Pons (tissue), 1 donor: ENCODE measurements at regions not wholly inside any gene's neighbourhood (a gene's known extent, or its start where the extent isn't known, plus 50 kb on each side); places are given as distances from the start of the nearest gene placed in this dataset.
A peak's percentile ranks its signal among the peaks of the same experiment; 100 is the strongest.

Experiments used
- DNase-seq: peaks from one replicate; pipeline ENCODE4 v3.0.0-alpha.2; 2016; ENCODE audit warnings: low spot score

DNA sequence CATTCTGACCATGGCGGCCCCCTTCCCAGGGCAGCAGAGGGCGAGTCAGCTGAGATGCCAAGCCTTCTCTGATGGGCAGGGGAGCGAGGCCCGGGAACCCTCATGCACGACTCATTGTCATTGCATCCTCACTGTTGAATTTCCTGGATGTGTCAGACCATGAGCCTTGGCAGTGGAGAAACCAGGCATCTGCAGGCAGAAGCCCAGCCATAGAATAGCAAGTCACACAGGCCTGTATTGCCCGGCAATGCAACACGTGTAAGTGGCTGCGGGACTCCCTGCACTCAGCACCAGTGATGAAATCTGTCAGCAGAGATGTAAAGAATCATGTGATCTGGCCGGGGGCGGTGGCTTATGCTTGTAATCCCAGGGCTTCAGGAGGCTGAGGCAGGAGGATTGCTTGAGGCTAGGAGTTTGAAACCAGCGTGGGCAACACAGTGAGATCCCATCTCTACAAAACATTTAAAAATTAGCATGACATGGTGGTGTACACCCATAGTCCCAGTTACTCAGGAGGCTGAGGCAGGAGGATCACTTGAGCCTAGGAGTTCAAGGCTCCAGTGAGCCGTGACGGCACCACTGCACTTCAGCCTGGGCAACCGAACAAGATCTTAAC, 199.7 kb downstream of the KATNAL1 start:
- DNase-seq: no peak

DNA sequence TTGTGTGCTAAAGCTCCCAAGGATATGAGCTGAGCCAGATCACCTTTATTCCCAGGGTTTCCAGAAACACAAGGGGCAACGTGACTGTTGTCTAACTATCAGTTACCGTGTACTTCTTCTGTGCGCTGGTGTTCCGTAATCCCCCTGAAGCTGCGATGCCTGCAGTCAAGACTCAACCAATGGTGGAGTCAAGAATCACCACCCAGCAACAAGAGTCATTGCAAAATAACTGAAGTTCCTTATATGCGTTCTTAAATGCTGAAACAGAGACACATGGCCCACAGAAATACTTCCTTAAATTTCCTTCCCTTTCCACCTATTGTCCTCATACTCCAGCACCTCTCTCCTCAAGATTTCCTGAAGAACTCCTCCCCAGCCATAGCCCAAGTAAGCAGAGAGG, 200.2 kb downstream of the KATNAL1 start:
- DNase-seq: peak; percentile 57

DNA sequence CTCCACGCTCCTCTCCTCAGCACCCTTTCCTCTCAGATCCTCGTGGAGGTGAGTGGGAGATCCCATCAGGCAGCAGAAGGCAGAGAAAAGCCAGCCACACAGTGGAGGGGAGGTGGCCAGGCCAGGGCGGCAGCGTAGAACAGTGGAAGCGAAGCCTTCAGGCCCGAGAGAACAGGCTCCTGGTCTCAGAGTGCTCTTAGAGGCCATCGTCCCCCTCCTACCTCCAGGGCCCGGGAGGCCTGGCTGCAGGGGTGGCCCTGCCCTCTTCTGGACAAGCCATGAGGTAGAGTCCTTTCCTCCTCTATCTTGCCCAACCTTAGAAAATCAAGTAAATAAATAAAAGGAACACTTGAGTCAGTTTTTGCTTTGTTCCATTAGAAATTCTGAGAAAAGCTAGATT, 202.0 kb downstream of the KATNAL1 start:
- DNase-seq: no peak

DNA sequence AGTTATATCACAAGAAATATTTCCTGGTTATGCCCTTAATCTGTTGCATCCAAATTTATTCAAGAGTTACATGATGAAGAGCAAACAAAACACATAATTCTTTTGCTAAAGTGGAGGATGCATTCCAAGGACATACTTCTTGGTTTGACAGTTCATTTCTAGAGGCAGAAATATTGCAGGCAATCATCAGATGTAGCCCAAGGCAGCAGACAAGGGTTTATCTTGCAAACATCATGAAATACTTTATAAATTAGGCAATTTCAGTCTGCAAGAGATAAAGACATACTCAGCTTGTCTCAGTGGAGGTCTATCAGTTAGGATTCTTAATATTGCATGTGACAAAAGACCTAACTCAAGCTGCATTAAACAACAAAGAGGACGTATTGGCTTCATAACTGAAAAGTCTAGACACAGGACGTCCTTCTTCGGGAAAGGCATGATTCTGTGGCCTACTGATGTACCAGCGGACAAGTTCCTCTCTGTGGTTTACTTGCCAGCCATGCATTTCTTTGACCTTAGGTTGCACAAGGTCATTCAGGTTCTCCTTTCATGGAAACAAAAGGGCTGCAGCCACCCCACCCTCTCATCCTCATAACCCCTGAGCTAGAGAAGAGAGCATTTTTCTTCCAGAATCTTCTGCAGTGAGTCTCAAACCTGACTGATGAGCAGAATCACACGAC, 204.1 kb downstream of the KATNAL1 start:
- no peak for DNase-seq

DNA sequence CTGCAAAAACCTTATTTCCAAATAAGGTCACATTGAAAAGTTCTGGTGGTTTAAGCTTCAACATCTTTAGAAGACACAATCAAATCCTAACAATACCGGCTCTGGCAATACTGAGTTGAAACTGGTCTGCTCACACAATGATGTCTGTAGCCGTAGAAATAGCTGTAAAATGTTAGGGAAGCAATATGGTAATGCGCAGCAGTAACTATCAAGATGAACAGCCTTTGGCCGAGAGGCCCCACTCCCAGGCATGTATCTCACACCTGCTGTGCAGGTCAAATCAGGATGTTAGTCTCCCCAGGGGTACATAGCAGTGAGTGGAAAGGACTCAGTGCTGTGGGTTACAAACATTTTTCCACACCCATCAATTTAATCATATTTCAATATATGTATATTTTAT, 207.1 kb downstream of the KATNAL1 start:
- DNase-seq: no peak

DNA sequence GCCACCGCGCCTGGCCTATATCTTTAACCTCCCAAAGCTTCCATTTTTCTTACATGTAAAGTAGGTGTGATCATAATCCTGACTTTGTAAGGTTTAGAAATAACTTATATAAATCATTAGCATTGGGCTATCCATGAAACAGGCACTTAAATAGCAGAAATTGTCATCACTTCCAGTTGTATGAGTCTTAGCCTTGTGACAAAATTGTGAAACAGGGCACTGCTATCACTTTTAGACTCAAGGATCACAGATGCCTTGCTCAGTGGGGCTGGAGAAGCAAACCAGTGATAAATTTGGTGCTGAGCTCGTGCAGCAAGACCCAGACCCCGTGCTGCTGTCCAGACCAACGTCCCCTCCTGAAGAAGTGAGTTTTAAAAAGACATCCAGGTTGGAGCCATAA, 209.7 kb downstream of the KATNAL1 start:
- no peak for DNase-seq

DNA sequence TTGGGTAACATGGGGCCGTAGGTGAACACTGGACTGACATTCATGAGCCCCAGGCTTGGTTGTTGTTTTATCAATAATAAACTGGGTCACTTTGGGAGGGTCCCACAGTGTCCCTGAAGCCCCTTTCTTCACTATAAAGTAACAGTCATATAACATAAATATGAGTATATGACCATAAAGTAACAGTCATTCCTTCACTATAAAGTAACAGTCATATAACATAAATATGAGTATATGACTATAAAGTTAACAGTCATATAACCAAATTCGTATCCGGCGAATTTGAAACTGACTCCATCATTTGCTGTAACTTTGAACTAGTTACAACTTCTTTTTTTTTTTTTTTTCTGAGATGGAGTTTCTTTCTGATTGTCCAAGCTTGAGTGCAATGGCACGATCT, 210.3 kb downstream of the KATNAL1 start:
- DNase-seq: no peak

DNA sequence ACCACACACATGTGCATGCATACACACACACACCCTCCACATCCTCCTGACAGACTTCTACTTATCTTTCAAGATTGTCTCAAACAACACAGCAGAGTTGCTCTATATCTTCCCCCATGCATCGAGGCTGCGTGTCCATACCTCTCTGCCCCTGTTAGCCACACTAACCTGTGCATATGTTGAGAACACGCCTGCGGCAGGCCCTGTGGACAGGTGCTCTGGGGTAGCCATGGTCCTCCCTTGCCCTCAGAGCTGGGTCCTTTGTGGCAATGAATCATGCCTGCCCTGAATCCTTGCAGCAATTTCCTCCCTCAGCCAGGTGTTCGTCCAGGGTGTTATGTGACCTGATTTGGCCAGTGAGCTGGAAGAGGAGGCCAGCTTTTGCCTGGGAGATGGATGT, 213.3 kb downstream of the KATNAL1 start:
- no peak for DNase-seq

DNA sequence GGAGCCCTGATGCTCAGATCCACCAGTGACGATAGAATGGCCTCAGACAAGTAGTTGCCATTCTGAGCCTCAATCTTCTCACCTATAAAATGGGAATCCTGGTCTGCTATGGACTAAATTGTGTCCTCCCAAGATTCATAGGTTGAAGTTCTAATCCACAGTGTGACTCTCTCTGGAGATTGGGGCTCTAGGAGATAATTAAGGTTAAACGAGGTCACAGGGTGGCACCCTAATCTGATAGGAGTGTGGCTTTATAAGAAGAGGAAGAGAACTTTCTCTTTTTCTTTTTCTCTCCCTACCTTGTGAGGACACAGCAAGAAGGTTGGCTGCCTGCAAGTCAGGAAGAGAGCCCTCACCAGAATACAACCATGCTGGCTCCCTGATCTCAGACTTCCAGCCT, 214.1 kb downstream of the KATNAL1 start:
- DNase-seq: no peak

DNA sequence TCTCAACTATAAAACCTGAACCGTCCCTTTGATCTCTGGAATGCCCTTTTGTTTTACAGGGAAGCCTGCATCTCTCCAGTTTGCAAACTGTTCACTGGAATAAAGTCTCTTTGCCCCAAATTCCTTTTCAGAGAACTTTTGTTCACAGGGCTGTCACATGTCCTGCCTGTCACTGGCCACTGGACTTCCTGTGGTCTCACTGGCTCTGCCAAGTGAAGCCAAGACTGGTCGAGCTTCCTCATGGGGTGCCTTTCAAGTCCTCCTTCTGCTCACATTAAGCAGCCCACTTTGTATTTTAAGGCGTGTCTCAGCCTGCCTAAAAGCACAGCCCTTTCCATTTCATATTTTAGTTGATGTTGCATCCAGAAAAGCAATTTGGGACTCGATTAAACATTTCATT, 215.7 kb downstream of the KATNAL1 start:
- peak; percentile 73 for DNase-seq

DNA sequence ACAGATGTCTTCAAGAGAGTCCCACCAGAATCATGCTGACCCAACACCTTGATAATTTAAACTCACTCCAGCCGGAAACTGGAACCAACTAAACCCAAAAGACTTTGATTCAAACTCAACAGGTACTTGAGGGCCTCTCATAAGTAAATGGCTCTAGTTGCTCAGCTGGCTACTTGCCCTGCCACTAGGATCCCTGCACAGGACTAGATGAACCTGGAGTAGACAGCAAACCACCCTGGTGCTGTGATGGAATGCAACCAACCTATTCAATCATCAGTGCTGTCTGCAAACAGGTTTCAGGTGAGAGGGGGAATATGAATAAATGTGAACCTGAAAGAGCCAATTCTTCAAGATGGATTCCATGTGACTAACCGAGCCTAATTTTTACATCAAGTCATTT, 216.3 kb downstream of the KATNAL1 start:
- DNase-seq: no peak

DNA sequence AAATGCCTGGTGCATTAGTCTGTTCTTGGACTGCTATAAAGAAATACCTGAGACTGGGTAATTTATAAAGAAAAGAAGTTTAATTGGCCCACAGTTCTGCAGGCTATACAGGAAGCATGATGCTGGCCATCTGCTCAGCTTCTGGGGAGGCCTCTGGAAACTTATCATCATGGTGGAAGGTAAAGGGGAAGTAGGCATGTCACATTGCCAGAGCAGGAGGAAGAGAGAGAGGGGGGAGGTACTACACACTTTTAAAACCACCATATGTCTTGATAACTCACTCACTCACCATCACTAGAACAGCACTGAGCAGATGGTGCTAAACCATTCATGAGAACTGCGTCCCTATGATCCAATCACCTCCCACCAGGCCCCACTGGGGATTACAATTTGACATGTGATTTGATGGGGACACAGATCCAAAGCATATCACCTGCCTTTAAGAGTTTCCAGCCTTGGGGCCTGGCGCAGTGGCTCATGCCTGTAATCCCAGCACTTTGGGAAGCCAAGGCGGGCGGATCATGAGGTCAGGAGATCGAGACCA, 219.0 kb downstream of the KATNAL1 start:
- no peak for DNase-seq

DNA sequence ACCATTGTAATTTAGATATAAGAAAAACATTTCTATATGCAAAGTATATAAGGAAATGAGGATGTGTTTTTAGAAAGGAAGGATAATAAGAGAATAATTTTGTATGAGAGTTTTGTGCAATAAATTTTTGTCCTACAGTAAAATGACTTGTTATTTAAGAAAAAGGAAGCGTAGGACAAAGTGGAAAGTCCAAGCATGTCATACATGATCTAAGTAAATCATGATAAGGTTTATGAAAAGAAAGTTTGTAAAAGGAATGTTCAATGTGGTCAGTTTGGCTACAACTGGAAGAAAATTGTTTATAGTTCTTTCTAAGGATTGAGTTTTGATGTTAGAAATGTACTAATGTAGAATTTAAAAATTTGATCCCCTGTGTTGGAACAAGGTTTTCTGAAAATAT, 222.3 kb downstream of the KATNAL1 start:
- no peak for DNase-seq

DNA sequence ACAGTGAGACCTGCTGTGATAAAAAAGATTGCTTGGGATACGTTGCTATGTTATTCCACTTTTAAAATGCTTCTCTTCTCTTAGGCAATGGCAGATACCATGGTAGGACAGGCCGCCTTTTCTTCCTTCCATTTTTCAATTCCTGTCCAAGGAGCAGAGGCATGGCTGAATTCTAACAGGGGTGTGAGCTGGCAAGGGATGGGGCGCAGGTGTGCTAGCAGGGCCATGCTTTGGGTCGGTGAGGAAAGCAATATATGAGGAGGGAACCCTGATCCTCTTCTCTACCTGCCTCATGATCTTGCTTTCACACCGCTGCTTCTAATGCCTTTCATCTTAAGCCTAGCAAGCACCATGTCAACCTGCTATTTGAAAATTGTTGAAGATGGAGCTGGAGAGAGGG, 225.0 kb downstream of the KATNAL1 start:
- no peak for DNase-seq

DNA sequence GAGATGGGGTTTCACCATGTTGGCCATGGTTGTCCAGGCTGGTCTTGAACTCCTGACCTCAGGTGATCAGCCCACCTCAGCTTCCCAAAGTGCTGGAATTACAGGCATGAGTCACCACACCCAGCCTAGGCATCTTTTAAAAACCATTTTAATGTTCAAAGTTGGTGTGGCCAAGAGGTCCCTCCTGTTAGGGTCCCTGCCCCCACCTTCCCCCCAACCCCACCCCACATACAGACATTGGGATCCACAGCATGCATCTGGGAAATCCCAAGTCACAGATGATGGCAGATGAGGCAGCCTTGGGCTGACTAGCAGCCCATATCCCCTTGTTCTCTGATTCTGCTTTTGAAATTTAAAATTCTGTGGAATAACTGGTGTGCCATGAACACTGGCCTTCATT, 226.0 kb downstream of the KATNAL1 start:
- DNase-seq: no peak

DNA sequence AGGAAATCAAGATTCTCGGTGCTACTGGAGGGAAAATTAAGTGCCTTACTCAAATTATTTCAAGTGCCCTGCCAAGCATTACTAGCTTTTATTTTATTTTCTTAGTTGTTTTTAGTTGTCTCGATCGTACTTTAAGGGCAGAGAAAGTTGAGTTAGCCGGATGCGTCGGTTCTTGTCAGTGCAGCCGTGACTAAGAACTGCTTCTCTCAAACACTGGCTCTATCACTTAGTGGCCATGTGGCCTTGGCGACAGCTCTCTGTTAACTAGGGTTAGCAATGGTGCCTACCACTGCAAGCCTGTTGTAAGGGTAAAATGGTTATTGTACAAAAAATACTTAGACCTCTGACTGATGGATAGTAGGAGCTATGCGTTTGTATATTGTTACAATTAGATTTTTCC, 227.8 kb downstream of the KATNAL1 start:
- no peak for DNase-seq

DNA sequence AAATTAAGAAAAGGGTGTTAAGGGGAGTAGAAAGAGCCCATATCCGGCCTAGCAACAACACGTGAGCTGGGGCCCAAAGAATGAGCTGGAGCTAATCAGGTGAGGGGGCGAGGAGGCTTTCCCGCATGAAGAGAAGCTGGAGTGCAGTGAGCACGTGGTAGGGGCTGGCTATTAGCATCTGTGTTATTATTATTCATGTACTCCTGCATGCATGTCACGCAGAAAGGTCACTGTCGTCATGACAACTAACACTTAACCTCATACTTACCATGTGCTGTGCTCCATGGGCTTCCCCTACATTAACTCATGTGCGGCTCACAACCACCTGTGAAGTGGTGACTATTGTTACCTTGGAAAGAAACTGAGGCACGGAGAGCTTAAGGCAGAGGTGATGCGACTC, 227.6 kb upstream of the UBL3 start:
- DNase-seq: no peak

DNA sequence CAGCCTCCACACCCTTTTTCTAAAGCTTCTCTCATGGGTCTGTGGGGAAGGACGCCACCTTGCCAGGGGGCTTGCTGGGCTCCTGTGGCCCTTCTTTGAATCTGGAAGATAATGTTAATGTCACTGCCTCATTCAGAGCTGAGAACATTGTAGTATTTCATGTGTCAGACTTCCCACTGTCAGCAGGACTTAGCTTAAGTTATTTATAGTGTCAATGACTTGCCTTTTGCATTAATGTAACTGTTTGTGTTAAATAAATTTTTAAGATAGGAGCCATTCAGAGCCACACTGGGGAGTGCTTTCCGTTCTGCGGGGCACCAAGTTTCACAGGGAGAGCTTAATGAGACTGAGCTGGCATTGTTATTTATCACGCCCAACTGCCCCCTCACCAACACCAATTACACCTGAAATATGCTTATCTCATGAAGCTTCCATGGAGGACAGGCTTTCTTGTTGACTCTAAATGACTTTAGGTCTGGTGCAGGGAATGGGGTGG, 226.9 kb upstream of the UBL3 start:
- DNase-seq: no peak

DNA sequence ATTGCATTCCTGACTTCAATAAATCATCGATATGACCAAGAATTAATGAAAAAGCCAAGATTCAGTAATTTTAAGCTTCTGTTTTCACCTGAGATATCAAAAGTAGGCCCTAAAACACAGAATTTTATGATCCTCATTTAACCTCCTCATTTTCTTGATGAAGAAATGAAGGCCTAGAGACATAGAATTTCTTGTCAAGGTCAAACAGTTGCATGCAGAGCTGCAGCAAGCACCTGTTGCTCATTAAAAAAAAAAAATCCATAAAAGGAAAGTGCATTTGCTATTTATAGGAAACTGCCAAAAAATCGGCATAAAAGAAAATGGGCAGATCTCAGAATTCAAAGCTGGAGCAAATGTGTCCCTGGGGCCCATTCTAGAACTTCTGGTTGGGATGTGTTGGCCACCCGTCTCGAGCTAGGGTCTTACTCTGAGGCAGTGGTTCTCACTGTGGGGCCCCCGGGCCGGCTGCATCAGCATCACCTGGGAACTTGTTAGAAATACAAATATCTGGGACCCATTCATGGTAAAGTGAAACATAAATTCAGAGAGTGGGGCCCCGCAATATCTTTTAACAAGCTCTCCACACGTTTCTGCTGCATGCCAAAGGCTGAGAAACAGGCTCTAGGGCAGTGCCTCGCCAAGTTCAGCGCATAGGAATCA, 224.7 kb upstream of the UBL3 start:
- DNase-seq: no peak

DNA sequence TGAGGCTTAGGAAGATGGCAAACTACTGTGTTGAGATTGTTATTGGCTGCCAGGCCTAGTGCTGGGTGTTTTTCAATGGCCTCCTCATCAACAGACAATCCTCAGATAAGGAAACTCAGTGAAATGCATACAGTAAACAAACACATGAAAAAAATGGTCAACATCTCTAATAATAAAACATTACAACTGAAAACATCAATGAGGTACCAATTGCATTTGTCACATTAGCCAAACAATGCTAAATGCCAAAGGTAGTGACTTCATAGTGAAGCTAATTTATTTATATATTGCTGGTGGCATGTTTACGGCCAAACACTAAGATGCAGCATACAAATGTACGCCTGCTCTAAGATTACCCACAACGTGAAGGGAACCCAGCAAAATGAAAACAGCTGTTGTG, 224.0 kb upstream of the UBL3 start:
- DNase-seq: no peak

DNA sequence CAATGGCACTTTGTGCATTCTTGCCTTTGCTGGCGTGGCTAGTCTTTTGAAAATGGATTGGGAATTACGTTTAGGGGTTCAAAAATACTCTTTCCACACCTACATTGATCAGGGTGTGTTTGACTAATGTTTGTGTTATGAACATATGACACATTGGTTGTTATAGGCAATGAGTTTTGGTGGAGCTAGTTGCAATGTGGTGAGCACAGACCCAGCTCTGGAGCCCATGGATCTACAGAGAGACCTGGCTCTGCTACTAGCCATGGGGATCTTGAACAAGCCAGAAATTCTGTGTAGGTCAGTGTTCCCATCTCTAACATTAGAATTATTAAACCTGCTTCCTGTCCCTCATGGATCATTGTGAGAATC, 222.4 kb upstream of the UBL3 start:
- no peak for DNase-seq

DNA sequence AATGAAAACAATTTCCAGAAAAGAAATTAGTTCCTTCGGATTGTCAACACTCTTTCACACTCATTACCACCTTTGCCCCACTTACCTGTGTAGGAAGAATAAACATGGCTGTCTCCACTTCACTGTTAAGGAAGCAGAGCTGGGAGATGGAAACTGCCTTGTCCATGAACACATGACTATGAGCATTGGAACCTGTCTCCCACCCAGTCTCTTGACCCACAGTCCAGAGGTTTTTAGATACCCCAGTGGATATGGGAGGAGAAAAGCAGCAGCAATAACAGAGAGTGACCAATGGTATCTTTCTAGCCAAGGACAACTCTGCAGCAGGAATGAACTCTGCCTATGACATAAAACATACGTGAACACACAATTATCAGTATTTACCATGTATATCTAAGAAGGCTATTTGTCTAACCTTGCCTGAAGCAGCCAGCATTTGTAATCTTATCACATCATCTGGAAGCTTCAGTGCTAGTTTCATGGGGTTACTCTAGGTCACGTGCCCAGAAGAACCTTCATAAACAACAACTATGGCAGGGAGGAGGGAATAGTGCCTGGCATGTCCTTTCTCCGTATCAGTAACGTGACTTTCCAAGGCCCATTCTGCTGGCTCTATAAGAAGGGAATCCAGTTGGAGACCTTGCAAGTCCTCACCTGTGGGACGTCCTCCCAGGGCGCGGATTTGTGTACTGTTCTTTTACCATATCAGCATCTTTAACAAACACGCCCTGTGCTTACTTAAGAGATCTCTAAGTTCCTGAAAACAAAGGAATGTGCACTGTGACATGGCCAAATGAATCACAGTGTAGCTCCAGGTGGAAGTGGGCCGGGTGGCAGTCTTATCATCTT, 221.8 kb upstream of the UBL3 start:
- no peak for DNase-seq
